Thoracic aorta (tissue), 2 donors: ENCODE measurements at regions not wholly inside any gene's neighbourhood (a gene's known extent, or its start where the extent isn't known, plus 50 kb on each side); places are given as distances from the start of the nearest gene placed in this dataset.

Experiments
- ATAC-seq: fragments of 150-250 bp; one replicate; pipeline ENCODE4 v1.8.0; 2017; ENCODE audit warnings: low read depth; ENCODE audit not compliant: insufficient number of reproducible peaks, low FRiP score
- DNase-seq: peaks from one replicate; pipeline ENCODE4 v3.0.0-alpha.2; 2020; ENCODE audit warnings: low spot score
- H3K27ac ChIP-seq, 2 donors: fragments of 200-600 bp; sonication (generic); 1 replicate in 1 of 2; 2 replicates in 1 of 2; pipeline ENCODE4 v1.5.1; 2016; ENCODE audit warnings: mild to moderate bottlenecking in 2 of 2, moderate library complexity in 2 of 2
- H3K27me3 ChIP-seq: fragments of 200-600 bp; sonication (generic); replicated peaks from 2 replicates; pipeline ENCODE4 v1.6.0; 2016; ENCODE audit warnings: mild to moderate bottlenecking; ENCODE audit not compliant: insufficient read depth
- H3K36me3 ChIP-seq: fragments of 200-600 bp; sonication (generic); one replicate; pipeline ENCODE4 v1.5.1; 2016
- H3K4me1 ChIP-seq, 2 donors: fragments of 200-600 bp; sonication (generic); 1 replicate in 1 of 2; 2 replicates in 1 of 2; pipeline versions ENCODE4 v1.5.1 to v1.6.0; 2016; ENCODE audit warnings: low read depth in 2 of 2, mild to moderate bottlenecking in 1 of 2; ENCODE audit not compliant: control insufficient read depth in 1 of 2
- H3K4me3 ChIP-seq: fragments of 200-600 bp; sonication (generic); 2 replicates; pipeline ENCODE4 v1.5.1; 2016; ENCODE audit warnings: mild to moderate bottlenecking
- H3K9me3 ChIP-seq: fragments of 200-600 bp; sonication (generic); 2 replicates; pipeline ENCODE4 v1.5.1; 2016
- TF ChIP-seq, protein P1 (sequence below): fragments of 200-600 bp; sonication (generic); IDR thresholded peaks from one replicate; pipeline ENCODE4 v1.5.1; 2019; ENCODE audit warnings: antibody characterized with exemption

DNA sequence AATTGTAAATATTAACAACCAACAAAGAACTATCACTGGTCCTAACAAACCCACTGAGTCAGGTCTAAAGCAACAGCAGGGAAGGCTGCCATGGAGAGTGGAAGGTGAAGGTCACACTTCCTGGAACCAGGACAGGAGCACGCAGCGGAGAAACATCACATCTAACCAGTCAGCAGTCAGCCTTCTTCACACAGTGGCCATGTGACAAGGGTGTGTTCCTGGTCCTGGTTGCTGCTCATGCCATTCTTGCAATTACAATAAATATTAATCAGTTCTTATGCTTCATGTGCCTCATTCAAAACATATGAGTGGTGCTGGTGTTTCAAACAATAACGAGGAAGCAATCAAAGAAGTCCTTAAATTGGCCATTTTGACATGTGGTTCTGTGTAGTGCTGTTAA lies 162.8 kb downstream of the ARRDC4 start:
- DNase-seq (no peak), ATAC-seq (no peak)
- Histone ChIP-seq H3K36me3 (no peaks in the 10 kb centered on the region), H3K4me3 (no peak overlapping the region), H3K27ac (no peak overlapping the region), H3K27me3 (no peaks in the 10 kb centered on the region), H3K4me1 (no peaks in the 10 kb centered on the region), H3K9me3 (no peaks in the 10 kb centered on the region)
- TF ChIP-seq, protein P1, sequence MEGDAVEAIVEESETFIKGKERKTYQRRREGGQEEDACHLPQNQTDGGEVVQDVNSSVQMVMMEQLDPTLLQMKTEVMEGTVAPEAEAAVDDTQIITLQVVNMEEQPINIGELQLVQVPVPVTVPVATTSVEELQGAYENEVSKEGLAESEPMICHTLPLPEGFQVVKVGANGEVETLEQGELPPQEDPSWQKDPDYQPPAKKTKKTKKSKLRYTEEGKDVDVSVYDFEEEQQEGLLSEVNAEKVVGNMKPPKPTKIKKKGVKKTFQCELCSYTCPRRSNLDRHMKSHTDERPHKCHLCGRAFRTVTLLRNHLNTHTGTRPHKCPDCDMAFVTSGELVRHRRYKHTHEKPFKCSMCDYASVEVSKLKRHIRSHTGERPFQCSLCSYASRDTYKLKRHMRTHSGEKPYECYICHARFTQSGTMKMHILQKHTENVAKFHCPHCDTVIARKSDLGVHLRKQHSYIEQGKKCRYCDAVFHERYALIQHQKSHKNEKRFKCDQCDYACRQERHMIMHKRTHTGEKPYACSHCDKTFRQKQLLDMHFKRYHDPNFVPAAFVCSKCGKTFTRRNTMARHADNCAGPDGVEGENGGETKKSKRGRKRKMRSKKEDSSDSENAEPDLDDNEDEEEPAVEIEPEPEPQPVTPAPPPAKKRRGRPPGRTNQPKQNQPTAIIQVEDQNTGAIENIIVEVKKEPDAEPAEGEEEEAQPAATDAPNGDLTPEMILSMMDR, result no peak

DNA sequence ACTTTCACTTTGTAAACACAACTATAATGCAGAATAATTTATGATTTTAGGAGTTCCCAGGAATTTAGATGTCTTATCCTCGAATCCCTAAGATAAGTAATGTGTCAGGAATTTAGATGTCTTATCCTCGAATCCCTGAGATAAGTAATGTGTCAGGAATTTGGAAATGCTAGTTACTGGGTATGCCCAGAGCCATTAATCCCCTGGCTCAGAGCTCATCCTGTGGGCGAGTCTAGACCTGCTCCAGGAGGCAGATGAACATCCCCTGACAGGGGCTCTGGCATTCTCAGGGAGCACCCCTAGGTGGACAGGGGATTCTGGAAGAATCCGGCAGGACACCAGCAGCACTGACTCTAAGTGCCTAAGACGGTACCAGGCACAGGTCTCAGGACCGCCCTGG lies 163.3 kb downstream of the ARRDC4 start:
- no peak overlapping the region for H3K27ac ChIP-seq

DNA sequence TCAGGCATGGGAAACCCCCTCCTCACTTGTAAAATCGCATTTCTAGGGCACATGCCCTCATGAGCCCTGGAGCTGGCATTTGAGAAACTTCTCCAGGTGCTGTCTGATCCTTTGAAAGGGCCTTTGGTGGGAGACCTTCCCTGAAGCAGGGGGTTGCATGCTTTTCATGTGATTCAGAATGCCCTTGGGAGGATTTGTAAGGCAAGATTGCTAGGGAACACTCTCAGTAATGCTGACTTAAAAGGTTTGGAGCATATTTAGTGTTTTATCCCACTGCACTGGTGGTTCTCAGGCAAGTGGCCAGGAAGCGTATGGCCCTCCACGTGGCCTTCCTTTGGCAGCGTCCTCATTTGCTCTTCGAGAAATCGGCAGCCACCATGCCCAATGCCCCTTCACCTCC lies 164.1 kb downstream of the ARRDC4 start:
- no peak overlapping the region for H3K4me3 ChIP-seq
- H3K36me3 ChIP-seq, result no peaks in the 10 kb centered on the region
- no peaks in the 10 kb centered on the region for H3K9me3 ChIP-seq
- TF ChIP-seq, protein P1, result no peak
- DNase-seq, result no peak
- ATAC-seq, result no peak
- no peaks in the 10 kb centered on the region for H3K27me3 ChIP-seq
- H3K27ac ChIP-seq, result no peak overlapping the region
- no peaks in the 10 kb centered on the region for H3K4me1 ChIP-seq

More for the DNA sequence above, 163.3 kb downstream of the ARRDC4 start:
- Histone ChIP-seq H3K36me3 (no peaks in the 10 kb centered on the region), H3K9me3 (no peaks in the 10 kb centered on the region), H3K27me3 (no peaks in the 10 kb centered on the region), H3K4me3 (no peak overlapping the region), H3K4me1 (no peaks in the 10 kb centered on the region)
- TF ChIP-seq, protein P1, result no peak
- no peak for ATAC-seq
- no peak for DNase-seq

DNA sequence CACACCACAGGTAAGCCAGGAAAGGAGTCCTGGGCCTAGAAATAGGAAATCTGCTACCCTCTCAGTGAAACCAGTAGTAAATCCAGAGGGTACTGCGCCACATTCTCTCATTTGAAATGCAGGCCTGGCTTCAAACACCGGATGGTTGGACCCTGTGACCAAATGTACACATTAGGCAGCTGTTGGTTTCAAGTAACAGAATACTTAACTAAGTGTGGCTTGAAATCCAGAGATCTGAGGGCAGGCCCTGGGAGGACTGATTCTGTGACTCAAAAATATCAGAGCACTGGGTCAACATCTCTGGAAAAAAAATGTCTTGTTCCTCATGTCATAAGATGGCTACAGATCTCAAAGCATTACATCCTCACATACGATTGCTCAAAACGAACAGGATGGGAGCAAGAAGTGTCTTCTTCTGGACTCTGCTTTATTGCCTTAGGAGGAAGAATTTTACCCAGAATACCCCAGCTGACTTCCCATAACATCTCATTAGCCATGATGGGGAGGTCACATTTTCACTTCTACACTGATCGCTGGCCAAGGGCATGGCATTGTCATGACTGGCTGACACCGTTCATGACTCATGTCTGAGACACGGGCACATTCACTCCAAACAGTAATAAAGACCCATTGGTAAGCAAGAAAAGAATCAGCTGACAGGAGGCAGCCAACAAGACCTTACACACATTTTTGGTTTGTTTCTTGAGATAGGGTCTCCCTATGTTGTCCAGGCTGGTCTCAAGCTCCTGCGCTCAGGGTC lies 166.0 kb downstream of the ARRDC4 start:
- no peak overlapping the region for H3K4me3 ChIP-seq
- H3K27ac ChIP-seq, result no peak overlapping the region
- H3K27me3 ChIP-seq, result no peaks in the 10 kb centered on the region
- TF ChIP-seq, protein P1, result no peak
- DNase-seq, result no peak
- no peaks in the 10 kb centered on the region for H3K4me1 ChIP-seq
- H3K36me3 ChIP-seq, result no peaks in the 10 kb centered on the region
- no peak for ATAC-seq
- no peaks in the 10 kb centered on the region for H3K9me3 ChIP-seq

DNA sequence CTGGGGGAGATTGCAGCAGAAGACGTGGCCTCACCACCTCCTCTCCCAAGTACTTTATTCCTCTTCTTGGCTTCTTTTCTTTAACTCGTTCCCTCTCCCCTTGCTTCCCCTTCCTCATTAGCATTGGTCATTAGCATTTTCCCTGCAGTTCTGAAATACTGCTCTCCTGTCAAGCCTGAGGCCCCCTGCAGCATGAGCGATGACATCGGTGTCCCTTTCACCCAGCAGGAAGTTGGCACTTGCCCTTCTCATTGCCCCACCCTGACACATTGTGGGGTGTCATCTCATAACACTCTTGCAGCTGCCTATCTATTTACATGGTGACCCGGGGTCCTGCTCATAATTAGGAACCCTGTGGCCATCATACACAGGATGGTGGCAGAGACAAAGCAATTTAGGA lies 167.1 kb downstream of the ARRDC4 start:
- ATAC-seq, result no peak
- no peaks in the 10 kb centered on the region for H3K27me3 ChIP-seq
- DNase-seq, result no peak
- H3K27ac ChIP-seq, result no peak overlapping the region
- H3K4me3 ChIP-seq, result no peak overlapping the region
- TF ChIP-seq, protein P1, result no peak
- no peaks in the 10 kb centered on the region for H3K36me3 ChIP-seq
- H3K4me1 ChIP-seq, result no peaks in the 10 kb centered on the region
- no peaks in the 10 kb centered on the region for H3K9me3 ChIP-seq
